Duodenal mucosa (tissue), 2 donors: ENCODE measurements at regions not wholly inside any gene's neighbourhood (a gene's known extent, or its start where the extent isn't known, plus 50 kb on each side); places are given as distances from the start of the nearest gene placed in this dataset.

Source experiments
- H3K27ac ChIP-seq: one replicate; pipeline ENCODE4 v1.7.0; 2013; ENCODE audit warnings: low read depth, low read length
- H3K27me3 ChIP-seq, 2 donors: one replicate each; pipeline ENCODE4 v1.7.0; 2013; ENCODE audit warnings: low read length in 2 of 2, control low read depth in 1 of 2; ENCODE audit not compliant: insufficient read depth in 2 of 2, control insufficient read depth in 1 of 2
- H3K36me3 ChIP-seq, 2 donors: one replicate each; pipeline ENCODE4 v1.7.0; 2013; ENCODE audit warnings: low read length in 2 of 2, control low read depth in 1 of 2; ENCODE audit not compliant: insufficient read depth in 2 of 2, control insufficient read depth in 1 of 2
- H3K4me1 ChIP-seq, 2 donors: one replicate each; pipeline ENCODE4 v1.7.0; 2013; ENCODE audit warnings: low read length in 2 of 2, control low read depth in 1 of 2; ENCODE audit not compliant: insufficient read depth in 2 of 2, control insufficient read depth in 1 of 2
- H3K4me3 ChIP-seq, 2 donors: one replicate each; pipeline ENCODE4 v1.7.0; 2013; ENCODE audit warnings: low read length in 2 of 2, low read depth in 1 of 2
- H3K9ac ChIP-seq, 2 donors: one replicate each; pipeline ENCODE4 v1.7.0; 2013; ENCODE audit warnings: low read length in 2 of 2, low read depth in 1 of 2
- H3K9me3 ChIP-seq, 2 donors: one replicate each; pipeline ENCODE4 v1.7.0; 2013; ENCODE audit warnings: low read length in 2 of 2, control low read depth in 1 of 2; ENCODE audit not compliant: control insufficient read depth in 1 of 2

- Histone ChIP-seq H3K4me3 (no peak overlapping the region), H3K27ac (no peak overlapping the region), H3K9ac (no peak overlapping the region), H3K36me3 (no peaks in the 10 kb centered on the region), H3K4me1 (peaks cover 23 to 33% of the 10 kb centered on the region in 2 donors), H3K9me3 (no peaks in the 10 kb centered on the region), H3K27me3 (no peaks in the 10 kb centered on the region)
These were observed 107.5 kb upstream of the TMEM170B start for GRCh38 chr6:11430036-11430435.

GRCh38 chr6:11429577-11429976 lies 108.0 kb upstream of the TMEM170B start:
- no peaks in the 10 kb centered on the region for H3K27me3 ChIP-seq
- H3K27ac ChIP-seq, result no peak overlapping the region
- H3K4me3 ChIP-seq, result no peak overlapping the region

GRCh38 chr6:11428895-11429294 lies 108.7 kb upstream of the TMEM170B start:
- Histone ChIP-seq H3K9ac (no peak overlapping the region), H3K27ac (no peak overlapping the region), H3K36me3 (no peaks in the 10 kb centered on the region), H3K4me3 (no peak overlapping the region), H3K27me3 (no peaks in the 10 kb centered on the region), H3K4me1 (peaks cover 11 to 23% of the 10 kb centered on the region in 2 donors), H3K9me3 (no peaks in the 10 kb centered on the region)

More at GRCh38 chr6:11429577-11429976, 108.0 kb upstream of the TMEM170B start:
- H3K4me1 ChIP-seq, result peaks cover 18 to 28% of the 10 kb centered on the region in 2 donors
- no peak overlapping the region for H3K9ac ChIP-seq
- no peaks in the 10 kb centered on the region for H3K36me3 ChIP-seq
- no peaks in the 10 kb centered on the region for H3K9me3 ChIP-seq

GRCh38 chr6:11428371-11428770 lies 109.2 kb upstream of the TMEM170B start:
- Histone ChIP-seq H3K27me3 (no peaks in the 10 kb centered on the region), H3K9ac (no peak overlapping the region), H3K27ac (no peak overlapping the region), H3K4me3 (no peak overlapping the region), H3K4me1 (peaks cover 9 to 19% of the 10 kb centered on the region in 2 donors), H3K36me3 (no peaks in the 10 kb centered on the region), H3K9me3 (no peaks in the 10 kb centered on the region)

GRCh38 chr6:11427723-11428245 lies 109.8 kb upstream of the TMEM170B start:
- H3K27ac ChIP-seq, result no peak overlapping the region
- no peak overlapping the region for H3K4me3 ChIP-seq
- peaks cover 9 to 14% of the 10 kb centered on the region in 2 donors for H3K4me1 ChIP-seq
- no peaks in the 10 kb centered on the region for H3K36me3 ChIP-seq
- H3K27me3 ChIP-seq, result no peaks in the 10 kb centered on the region
- H3K9ac ChIP-seq, result no peak overlapping the region
- H3K9me3 ChIP-seq, result no peaks in the 10 kb centered on the region

GRCh38 chr6:11427091-11427722 lies 110.3 kb upstream of the TMEM170B start:
- Histone ChIP-seq H3K9ac (no peak overlapping the region), H3K27me3 (no peaks in the 10 kb centered on the region), H3K4me1 (peaks cover 9 to 12% of the 10 kb centered on the region in 2 donors), H3K27ac (no peak overlapping the region), H3K9me3 (no peaks in the 10 kb centered on the region), H3K4me3 (no peak overlapping the region), H3K36me3 (no peaks in the 10 kb centered on the region)

- Histone ChIP-seq H3K4me3 (no peak overlapping the region), H3K9me3 (no peaks in the 10 kb centered on the region), H3K36me3 (no peaks in the 10 kb centered on the region), H3K27ac (no peak overlapping the region), H3K9ac (no peak overlapping the region), H3K4me1 (peaks cover 9 to 12% of the 10 kb centered on the region in 2 donors), H3K27me3 (no peaks in the 10 kb centered on the region)
These were observed 111.0 kb upstream of the TMEM170B start for GRCh38 chr6:11426571-11426970.

- no peak overlapping the region for H3K9ac ChIP-seq
- peaks cover 9 to 12% of the 10 kb centered on the region in 2 donors for H3K4me1 ChIP-seq
- H3K9me3 ChIP-seq, result no peaks in the 10 kb centered on the region
- no peak overlapping the region for H3K27ac ChIP-seq
- no peak overlapping the region for H3K4me3 ChIP-seq
- no peaks in the 10 kb centered on the region for H3K36me3 ChIP-seq
- no peaks in the 10 kb centered on the region for H3K27me3 ChIP-seq
These were observed 111.7 kb upstream of the TMEM170B start for GRCh38 chr6:11425876-11426275.

- Histone ChIP-seq H3K36me3 (no peaks in the 10 kb centered on the region), H3K27me3 (no peaks in the 10 kb centered on the region), H3K27ac (no peak overlapping the region), H3K9ac (no peak overlapping the region), H3K9me3 (no peaks in the 10 kb centered on the region), H3K4me1 (peaks cover 9 to 12% of the 10 kb centered on the region in 2 donors), H3K4me3 (no peak overlapping the region)
These were observed 112.1 kb upstream of the TMEM170B start for GRCh38 chr6:11425431-11425871.

GRCh38 chr6:11424395-11425034 lies 113.0 kb upstream of the TMEM170B start:
- Histone ChIP-seq H3K4me1 (peaks cover 9 to 12% of the 10 kb centered on the region in 2 donors), H3K27me3 (no peaks in the 10 kb centered on the region), H3K9ac (no peak overlapping the region), H3K27ac (no peak overlapping the region), H3K4me3 (no peak overlapping the region), H3K9me3 (no peaks in the 10 kb centered on the region), H3K36me3 (no peaks in the 10 kb centered on the region)
